Activated CD4-positive, alpha-beta T cell treated with anti-CD3 and anti-CD28 coated beads, Interleukin-10, Interleukin-2, amounts not matched to agents 100 ng/mL and 50 ng/mL, durations not matched to agents 16 hours and 8 hours (primary cell): ENCODE measurements at regions not wholly inside any gene's neighbourhood (a gene's known extent, or its start where the extent isn't known, plus 50 kb on each side); places are given as distances from the start of the nearest gene placed in this dataset.

Experiments
- DNase-seq: peaks from one replicate; pipeline ENCODE4 v3.0.0-alpha.2; 2020

DNA sequence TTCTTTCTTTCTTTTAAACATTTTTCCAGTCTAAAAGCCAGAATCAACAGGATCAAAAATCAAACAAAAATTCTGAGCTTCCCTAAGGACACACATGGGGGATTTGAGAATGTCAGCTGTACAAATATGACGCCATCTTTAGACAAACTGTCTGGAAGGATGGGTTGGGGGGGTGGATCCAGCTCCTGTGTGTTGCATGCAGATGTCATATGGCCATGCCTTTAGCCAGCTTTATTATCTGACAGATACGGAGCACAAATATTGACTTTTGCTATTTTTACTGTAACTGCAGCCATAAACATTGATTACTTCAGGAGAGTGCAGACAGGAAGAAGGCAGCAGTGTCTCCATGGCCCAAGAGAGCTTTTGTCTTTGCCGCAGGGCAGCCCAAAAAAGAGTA is 279.4 kb upstream of the ELAC2 start:
- no peak for DNase-seq

- no peak for DNase-seq
These were observed 275.6 kb upstream of the ELAC2 start for GRCh38 chr17:13293421-13293820.

DNA sequence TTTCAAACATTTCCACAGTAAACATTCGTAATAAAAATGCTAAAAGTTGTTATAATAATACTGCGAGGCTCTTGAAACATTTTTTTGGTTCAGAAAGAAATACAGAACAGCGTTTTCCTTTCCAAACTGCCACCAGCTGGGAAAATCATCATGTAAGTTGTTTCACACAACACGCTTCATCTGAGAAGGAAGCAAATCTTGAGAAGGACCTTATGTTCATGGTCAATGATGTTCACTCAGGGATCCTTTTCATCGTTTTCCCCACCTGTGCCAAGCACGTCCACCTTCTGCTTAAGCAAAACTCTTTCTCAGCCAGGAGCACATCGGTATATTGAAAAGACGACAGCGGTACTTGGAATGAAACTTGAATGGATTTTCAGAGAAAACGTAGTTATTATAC is 274.5 kb upstream of the ELAC2 start:
- DNase-seq: no peak

DNA sequence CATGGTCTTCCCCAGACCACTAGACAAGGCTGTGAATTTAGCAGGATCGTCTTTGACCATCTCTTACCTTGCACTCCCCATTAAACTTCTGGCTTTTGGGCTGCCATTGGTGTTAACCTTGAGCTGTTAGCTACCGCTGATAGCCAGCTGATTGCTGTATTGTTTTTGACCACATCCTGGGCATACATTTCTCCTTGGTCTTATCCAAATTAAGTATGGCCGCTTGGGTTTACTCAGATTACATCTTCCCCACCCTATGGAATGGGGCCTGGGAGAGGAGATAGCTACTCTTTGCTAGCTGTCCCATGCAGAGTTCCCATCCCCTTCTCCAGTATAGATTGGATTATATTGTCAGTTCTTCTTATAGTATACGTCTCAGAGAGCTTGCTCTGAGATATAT is 270.4 kb upstream of the ELAC2 start:
- no peak for DNase-seq

GRCh38 chr17:13287226-13287625 is 269.4 kb upstream of the ELAC2 start:
- no peak for DNase-seq

DNA sequence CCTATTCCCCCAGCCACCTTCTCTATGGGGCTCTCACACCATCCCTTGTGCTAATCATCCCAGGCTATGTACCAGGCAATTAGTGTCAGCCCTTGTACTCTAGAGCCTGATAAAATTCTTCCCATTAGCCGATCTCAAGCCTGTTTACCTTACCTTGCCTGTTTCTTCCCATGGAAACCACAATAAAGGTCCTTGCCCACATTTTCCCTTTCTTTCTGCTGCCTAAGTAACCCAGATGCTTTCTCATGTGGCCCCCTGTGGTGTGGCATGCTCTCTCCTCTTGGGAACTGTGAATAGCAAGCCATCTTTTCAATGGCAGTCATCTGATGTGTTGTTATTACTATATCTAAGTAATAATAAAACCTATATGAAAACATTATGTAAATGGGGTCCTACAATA is 265.8 kb upstream of the ELAC2 start:
- DNase-seq: no peak

GRCh38 chr17:13281626-13282025 is 263.8 kb upstream of the ELAC2 start:
- no peak for DNase-seq

- DNase-seq: no peak
These were observed 256.0 kb upstream of the ELAC2 start for GRCh38 chr17:13273806-13274205.

- no peak for DNase-seq
These were observed 254.5 kb upstream of the ELAC2 start for GRCh38 chr17:13272296-13272695.

GRCh38 chr17:13268791-13269595 is 251.2 kb upstream of the ELAC2 start:
- DNase-seq: no peak

GRCh38 chr17:13266606-13267005 is 248.8 kb upstream of the ELAC2 start:
- no peak for DNase-seq

DNA sequence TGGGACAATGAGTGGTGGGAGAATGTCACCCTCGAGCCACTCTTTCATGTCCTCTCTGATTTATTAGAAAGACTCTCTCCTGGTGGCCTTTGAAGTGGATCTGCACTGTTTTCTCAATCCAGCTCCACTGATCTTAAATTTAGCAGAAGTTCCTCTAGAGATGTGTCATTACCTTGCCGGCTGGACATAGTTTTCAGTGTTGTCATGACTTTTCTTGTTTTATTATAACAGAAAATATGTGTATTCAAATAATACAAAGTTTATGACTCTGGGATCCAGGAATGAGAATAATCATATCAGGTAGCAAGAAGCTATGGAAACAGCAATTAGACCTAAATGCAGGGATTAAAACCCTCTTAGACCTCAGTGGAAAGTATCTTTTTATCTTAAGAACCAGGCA is 247.5 kb upstream of the ELAC2 start:
- DNase-seq: no peak

GRCh38 chr17:13263746-13264145 is 245.9 kb upstream of the ELAC2 start:
- DNase-seq: no peak

- DNase-seq: no peak
These were observed 238.7 kb upstream of the ELAC2 start for GRCh38 chr17:13256545-13256944.

GRCh38 chr17:13253733-13254410 is 236.0 kb upstream of the ELAC2 start:
- DNase-seq: no peak

- no peak for DNase-seq
These were observed 226.7 kb upstream of the ELAC2 start for GRCh38 chr17:13244513-13244912.

DNA sequence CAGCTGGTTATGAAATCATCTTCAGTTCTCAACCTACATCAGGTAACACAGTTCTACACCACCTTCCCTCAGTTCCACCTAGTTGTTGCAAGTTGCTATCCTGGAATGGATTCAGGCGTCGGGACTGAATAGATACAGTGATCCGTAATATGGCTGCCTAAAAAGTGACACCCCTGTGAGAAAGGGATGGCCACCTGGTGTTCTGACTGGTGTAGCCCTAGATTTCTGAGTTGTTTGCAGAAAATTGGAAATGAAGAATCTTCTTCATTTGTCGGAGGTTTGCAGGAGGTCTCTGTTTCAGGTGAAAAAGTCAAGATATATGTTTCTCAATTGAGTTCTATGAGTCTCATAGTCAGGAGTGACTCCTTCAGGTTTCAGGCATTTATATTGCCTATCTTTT is 225.8 kb upstream of the ELAC2 start:
- DNase-seq: no peak

DNA sequence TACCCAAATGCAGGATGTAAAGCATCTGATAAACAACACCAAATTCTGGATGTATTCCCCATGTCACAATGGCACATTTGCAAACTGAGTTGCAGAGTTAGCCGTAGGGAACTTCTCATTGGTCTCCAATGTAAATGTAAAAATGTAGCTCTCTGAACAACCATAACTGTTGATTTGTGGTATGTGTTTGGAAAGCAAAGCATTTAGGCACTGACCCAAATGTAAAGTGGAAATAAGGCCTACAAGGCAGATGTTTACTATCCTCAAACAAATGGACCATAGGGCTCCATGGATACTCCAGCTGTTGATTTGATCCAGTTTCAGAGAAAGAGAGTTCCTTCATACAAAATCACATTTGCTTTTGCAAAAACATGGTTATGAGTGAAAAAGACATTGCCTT is 223.0 kb upstream of the ELAC2 start:
- no peak for DNase-seq

DNA sequence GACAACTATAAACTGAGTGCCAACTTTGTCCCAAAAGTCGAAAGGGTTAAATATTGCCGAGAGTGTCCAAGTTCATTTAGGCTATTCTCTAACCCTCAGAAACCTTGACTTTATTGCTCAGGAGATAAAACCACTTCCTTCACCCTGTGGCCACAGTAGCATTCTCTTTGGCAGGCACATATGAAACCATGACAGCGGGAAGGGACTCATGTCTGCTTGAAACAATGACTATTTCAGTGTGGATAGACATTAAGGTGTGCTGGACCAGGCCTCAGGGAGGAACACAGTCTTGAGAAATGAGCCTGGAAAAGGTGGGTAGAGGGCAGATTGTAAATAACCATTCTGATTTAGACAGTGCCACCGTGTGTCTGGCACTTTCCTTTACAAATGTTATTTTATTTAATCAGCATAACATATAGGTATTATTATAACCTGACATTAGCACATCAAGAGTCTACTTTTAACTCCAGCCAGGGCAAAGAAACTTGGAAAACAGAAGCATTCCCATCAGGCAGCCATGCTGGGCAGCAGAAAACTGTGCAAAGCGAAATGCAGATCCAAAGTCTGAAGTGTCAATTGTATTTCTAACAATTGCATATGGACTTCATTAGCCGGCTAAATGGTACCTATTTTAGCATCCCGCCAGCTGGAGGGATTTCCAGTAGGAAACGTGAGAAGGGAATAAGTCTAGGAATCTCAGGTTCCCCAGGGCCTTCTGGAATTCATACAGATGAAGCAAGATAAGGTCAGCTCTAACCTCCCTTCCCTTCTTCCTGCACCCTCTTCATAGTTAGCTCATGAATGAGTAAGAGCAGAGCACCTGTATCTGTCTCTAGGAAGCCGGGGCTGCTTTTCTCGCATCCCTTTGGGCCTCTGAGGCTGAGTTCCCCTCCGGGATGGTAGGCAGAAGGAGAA is 212.8 kb upstream of the ELAC2 start:
- DNase-seq: no peak

- no peak for DNase-seq
These were observed 210.4 kb upstream of the ELAC2 start for GRCh38 chr17:13228225-13228624.

DNA sequence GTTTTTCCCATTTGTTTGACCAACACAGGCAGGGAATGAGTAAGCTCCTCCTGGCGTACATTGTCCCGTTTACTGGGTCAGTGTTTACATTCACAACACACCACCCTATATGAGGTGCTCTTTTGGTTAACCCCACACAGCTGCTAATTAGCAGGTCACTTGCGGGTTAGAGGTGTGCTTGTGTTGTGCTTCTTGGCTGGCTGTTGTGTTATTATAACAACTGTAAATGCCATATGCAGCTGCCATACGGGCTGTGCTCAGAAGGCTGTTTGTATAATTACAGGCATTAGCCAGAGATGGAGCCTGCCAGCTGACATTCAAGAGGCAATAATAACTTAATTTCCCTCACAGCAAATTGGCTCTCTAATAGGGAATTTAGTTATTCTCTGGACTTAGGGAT is 205.1 kb upstream of the ELAC2 start:
- no peak for DNase-seq

GRCh38 chr17:13212860-13213259 is 195.0 kb upstream of the ELAC2 start:
- no peak for DNase-seq

GRCh38 chr17:13209081-13209480 is 191.3 kb upstream of the ELAC2 start:
- no peak for DNase-seq
